ENCODE measurements at regions not wholly inside any gene's neighbourhood (a gene's known extent, or its start where the extent isn't known, plus 50 kb on each side); places are given as distances from the start of the nearest gene placed in this dataset.

DNA sequence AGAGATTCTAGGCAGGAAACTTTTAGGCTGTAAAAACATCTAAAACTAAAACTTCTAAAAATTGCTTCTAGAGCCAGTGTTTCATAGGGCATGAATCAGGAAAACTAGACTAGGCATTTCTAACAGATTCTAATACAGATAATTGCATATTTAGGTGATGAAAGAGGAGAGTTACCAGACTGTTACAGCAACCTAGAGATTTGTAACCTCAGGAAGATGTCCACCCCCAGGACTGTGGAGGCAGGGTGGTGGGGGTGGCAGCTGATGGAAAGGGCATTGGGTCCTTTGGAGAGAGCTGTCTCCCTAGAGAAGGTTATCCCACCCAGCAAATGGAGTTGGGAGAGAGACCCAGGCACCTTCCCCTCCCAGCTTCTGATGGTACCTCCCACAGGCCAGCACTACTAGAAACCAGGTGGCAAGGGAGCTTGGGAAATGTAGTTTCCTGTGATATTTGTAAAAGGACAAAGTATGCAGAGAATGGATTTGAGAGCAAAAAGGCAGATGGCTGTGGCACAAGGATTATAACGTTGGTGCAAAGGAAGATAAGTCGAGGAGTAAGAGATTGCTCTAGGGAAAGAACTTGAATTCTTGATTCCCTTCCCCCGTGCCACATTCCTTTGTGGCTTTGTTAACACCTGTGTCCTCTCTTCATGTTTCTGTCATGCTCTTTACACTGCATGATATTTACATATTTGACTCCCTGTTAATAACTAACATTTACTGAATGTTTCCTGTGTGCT, 75.6 kb upstream of the MGAT5 start:
- TF ChIP-seq FOXP1 (CRISPR knock-in tag; IDR thresholded peaks at IDR 0.05) (no peak), ZNF143 (CRISPR knock-in tag; IDR thresholded peaks at IDR 0.05) (peak; percentile 66; the same call in 1 of the 2 replicates), ZNF75A (CRISPR knock-in tag; IDR thresholded peaks at IDR 0.05) (no peak), ILF3 (IDR thresholded peaks at IDR 0.05; ENCODE audit: borderline replicate concordance) (no peak), SIX5 (IDR thresholded peaks at IDR 0.05; ENCODE audit: borderline replicate concordance in 1 of 2, insufficient read depth in 1 of 2, low read depth in 1 of 2, low read length in 2 of 2) (peak in 1 of 2 experiments; percentile 16; a peak in 1 of 4 replicates), HCFC1 (IDR thresholded peaks at IDR 0.05; ENCODE audit: low read depth, low read length) (peak; percentile 73), CEBPG (CRISPR knock-in tag; IDR thresholded peaks at IDR 0.05) (no peak), CEBPG (tag; conservative IDR thresholded peaks at IDR 0.05 in 1 of 2, IDR thresholded peaks at IDR 0.05 in 1 of 2) (peak; percentile 13 to 59; a peak in 1 of 4 replicates), NR2C2 (CRISPR knock-in tag; IDR thresholded peaks at IDR 0.05) (no peak), NR2C2 (tag; IDR thresholded peaks at IDR 0.05) (peak; percentile 25; the same call in 1 of the 2 replicates)
- TF ChIP-seq, protein P1, sequence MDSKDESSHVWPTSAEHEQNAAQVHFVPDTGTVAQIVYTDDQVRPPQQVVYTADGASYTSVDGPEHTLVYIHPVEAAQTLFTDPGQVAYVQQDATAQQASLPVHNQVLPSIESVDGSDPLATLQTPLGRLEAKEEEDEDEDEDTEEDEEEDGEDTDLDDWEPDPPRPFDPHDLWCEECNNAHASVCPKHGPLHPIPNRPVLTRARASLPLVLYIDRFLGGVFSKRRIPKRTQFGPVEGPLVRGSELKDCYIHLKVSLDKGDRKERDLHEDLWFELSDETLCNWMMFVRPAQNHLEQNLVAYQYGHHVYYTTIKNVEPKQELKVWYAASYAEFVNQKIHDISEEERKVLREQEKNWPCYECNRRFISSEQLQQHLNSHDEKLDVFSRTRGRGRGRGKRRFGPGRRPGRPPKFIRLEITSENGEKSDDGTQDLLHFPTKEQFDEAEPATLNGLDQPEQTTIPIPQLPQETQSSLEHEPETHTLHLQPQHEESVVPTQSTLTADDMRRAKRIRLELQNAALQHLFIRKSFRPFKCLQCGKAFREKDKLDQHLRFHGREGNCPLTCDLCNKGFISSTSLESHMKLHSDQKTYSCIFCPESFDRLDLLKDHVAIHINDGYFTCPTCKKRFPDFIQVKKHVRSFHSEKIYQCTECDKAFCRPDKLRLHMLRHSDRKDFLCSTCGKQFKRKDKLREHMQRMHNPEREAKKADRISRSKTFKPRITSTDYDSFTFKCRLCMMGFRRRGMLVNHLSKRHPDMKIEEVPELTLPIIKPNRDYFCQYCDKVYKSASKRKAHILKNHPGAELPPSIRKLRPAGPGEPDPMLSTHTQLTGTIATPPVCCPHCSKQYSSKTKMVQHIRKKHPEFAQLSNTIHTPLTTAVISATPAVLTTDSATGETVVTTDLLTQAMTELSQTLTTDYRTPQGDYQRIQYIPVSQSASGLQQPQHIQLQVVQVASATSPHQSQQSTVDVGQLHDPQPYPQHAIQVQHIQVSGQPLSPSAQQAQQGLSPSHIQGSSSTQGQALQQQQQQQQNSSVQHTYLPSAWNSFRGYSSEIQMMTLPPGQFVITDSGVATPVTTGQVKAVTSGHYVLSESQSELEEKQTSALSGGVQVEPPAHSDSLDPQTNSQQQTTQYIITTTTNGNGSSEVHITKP (IDR thresholded peaks at IDR 0.05; ENCODE audit: partially characterized antibody): peak; percentile 89
- ATAC-seq (peak; percentile 35; the same call in 2 of the 3 replicates), FAIRE-seq (peak; percentile 15), DNase-seq (ENCODE audit: extremely low read depth in 1 of 4, low spot score in 3 of 4) (no peak)
- BruUV-seq (replicated peaks): no TSS peak
- no peak overlapping the region for H3K4me3 ChIP-seq
- no peaks in the 10 kb centered on the region for H3K27me3 ChIP-seq (ENCODE audit: control insufficient read depth in 2 of 2, insufficient read depth in 2 of 2, low read length in 2 of 2)
- no peak overlapping the region for H2AFZ ChIP-seq (ENCODE audit: low read depth, low read length)
- CTCF ChIA-PET (ENCODE audit: low intra/inter-chr PET ratio): no interaction called here
- WGBS (ENCODE audit: insufficient coverage, low coverage, missing lambda C conversion rate): 38% methylated on average over 3 of the region's 3 CpGs
- peaks cover 3 to 10% of the 10 kb centered on the region in 2 experiments; a peak in 4 of 5 replicates for H3K4me1 ChIP-seq (replicated peaks in 1 of 2; ENCODE audit: control insufficient read depth in 2 of 2, insufficient read depth in 2 of 2, low read length in 2 of 2)
- no peak overlapping the region for H3K9ac ChIP-seq (ENCODE audit: insufficient read depth in 1 of 2, low read depth in 2 of 2, low read length in 2 of 2)
- no peaks in the 10 kb centered on the region for H3K79me2 ChIP-seq (ENCODE audit: control insufficient read depth, insufficient read depth, low read length)
- intact Hi-C loops (cut with micrococcal nuclease) (no loop called here), in situ Hi-C loops (cut with MboI) (no loop called here)
- H3K9me3 ChIP-seq (replicated peaks; ENCODE audit: control insufficient read depth, insufficient read depth, low read depth, low read length): no peaks in the 10 kb centered on the region
- H3K4me2 ChIP-seq (ENCODE audit: insufficient read depth, low read length): no peak overlapping the region
- no peaks in the 10 kb centered on the region for H3K9me1 ChIP-seq (ENCODE audit: control insufficient read depth, insufficient read depth, low read length)
- POLR2A ChIA-PET: interaction anchor here (1.2 kb wide), 1 partner anchor 10 kb away, joined by 3 read pairs; no protein-coding TSS in a partner anchor
- H3K27ac ChIP-seq (ENCODE audit: extremely low read depth, low read depth, low read length): no peak overlapping the region
- H4K20me1 ChIP-seq (replicated peaks; ENCODE audit: control insufficient read depth, insufficient read depth, low read length): no peaks in the 10 kb centered on the region
- H3K36me3 ChIP-seq (ENCODE audit: control insufficient read depth, insufficient read depth, low read length): no peaks in the 10 kb centered on the region; the same call in 2 of the 3 replicates
